ENCODE measurements at regions not wholly inside any gene's neighbourhood (a gene's known extent, or its start where the extent isn't known, plus 50 kb on each side); places are given as distances from the start of the nearest gene placed in this dataset.

DNA sequence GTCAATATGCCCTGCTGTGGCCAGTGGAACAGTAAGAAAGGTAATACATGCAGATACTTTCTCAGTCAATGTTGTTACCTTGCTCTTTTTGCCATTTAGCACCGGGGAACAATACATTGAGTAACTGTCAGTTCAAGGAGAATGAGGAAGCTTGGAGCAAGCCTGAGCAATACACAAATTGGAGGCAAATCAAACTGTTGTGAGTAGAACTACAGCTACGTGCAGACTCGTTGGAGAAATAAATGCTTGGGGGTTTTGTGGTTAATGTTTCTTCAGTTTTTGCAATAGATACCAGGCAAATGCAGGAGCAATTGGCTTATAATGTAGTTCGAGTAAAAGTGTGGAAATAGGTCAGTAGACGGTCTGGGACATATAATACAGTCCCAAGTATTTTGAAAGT, 587.3 kb upstream of the ROBO1 start:
- TF ChIP-seq, protein P1, sequence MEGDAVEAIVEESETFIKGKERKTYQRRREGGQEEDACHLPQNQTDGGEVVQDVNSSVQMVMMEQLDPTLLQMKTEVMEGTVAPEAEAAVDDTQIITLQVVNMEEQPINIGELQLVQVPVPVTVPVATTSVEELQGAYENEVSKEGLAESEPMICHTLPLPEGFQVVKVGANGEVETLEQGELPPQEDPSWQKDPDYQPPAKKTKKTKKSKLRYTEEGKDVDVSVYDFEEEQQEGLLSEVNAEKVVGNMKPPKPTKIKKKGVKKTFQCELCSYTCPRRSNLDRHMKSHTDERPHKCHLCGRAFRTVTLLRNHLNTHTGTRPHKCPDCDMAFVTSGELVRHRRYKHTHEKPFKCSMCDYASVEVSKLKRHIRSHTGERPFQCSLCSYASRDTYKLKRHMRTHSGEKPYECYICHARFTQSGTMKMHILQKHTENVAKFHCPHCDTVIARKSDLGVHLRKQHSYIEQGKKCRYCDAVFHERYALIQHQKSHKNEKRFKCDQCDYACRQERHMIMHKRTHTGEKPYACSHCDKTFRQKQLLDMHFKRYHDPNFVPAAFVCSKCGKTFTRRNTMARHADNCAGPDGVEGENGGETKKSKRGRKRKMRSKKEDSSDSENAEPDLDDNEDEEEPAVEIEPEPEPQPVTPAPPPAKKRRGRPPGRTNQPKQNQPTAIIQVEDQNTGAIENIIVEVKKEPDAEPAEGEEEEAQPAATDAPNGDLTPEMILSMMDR (conservative IDR thresholded peaks at IDR 0.05) = no peak
- TF ChIP-seq ZFX (IDR thresholded peaks at IDR 0.05) = no peak
